ENCODE measurements at regions not wholly inside any gene's neighbourhood (a gene's known extent, or its start where the extent isn't known, plus 50 kb on each side); places are given as distances from the start of the nearest gene placed in this dataset.

- intact Hi-C loops (cut with DNase I) = no loop called here
- DNase-seq (ENCODE audit: low spot score) = no peak
These were observed 227.1 kb downstream of the VRK1 start for GRCh38 chr14:97024300-97024699.

DNA sequence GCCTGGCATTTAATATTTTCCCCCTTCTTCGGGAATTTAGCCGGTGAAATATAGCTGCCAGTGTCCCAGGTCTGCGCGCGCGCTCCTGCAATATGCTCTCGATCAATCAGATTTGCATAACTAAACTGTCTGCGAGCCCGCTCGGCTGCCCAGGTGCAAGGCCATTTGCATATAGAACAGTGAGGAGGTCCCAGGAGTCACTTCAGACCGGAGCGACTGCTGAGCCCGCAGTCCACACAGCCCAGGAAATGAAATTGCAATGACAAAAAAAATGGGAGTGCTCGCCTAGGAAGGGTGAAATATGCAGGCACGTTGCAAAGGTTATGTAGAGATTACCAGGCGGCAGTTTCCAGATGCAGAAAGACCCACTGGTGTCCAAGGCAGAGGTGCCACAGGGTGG lies 228.5 kb downstream of the VRK1 start:
- intact Hi-C loops (cut with DNase I) = no loop called here

DNA sequence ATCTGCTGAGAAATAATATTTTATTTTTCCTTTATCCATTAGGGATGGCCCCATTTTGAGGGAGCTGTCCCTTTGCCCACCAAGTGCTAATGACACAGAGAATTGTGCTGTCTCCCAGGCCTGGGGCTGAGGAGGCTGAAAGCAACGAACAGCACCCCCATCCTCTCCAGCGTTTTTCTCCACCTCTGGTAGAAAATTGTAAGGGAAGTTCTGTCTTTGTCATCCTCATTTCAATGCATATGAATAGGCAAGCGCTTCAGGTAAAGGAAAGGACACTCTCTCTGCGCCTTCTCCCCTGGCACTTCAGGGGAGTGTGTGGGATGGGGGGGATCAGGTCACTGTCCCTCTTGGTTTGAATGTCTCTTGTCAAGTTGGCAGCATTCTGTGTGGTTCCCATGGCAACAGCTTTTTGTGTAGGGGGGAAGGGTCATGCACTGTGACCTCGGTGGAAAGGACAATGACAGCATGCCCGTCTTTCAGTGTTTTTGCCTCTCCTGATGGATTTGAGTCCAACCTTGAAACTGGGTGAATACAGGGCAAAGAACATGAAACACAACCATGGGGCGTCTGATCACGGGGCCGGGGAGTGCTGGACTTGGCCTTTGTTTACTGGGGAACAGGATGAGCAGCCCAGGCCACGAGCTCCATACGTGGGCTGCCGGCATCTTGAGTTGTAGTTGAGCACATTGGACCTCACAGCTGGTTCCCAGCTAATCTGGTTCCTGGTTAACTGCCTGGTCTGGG lies 230.2 kb downstream of the VRK1 start:
- no peak for DNase-seq (ENCODE audit: low spot score)
- intact Hi-C loops (cut with DNase I) = no loop called here

More for the DNA sequence above, 228.5 kb downstream of the VRK1 start:
- no peak for DNase-seq (ENCODE audit: low spot score)

DNA sequence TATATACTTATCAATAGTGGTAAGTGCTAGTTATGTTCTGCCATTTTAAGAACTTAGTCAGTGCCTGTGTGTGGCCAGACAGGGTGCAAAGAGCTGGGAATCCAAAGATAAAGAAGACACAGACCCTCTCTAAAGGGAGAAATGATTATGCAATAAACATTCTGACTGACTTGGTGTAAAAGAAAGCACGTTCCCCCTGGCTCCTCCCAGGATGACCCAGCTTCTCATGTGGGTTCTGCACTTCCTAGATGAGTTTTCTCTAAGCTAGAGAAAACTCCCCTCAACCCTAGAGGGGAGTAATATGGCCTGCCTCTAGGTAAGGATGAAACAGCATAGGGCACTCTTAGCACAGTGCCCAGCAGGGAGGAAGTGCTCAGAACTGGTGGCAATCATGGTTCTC lies 231.2 kb downstream of the VRK1 start:
- intact Hi-C loops (cut with DNase I) = no loop called here
- no peak for DNase-seq (ENCODE audit: low spot score)

GRCh38 chr14:97029800-97030199 lies 232.6 kb downstream of the VRK1 start:
- intact Hi-C loops (cut with DNase I) = no loop called here
- DNase-seq (ENCODE audit: low spot score) = no peak

DNA sequence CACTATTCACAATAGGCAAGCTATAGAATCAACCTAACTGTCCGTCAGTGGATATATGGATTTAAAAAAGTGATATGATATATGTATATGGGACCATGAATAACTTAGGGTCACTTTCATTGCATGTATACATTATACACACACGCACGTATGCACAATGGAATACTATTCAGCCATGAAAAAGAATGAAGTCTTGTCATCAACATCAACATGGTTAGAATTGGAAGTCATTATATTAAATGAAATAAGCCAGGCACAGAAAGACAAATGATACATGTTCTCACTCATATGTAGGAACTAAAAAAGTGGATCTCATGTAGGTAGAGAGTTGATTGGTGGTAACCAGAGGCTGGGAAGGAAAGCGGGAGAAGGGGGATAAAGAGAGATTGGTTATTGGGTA lies 234.3 kb downstream of the VRK1 start:
- DNase-seq (ENCODE audit: low spot score) = no peak
- intact Hi-C loops (cut with DNase I) = no loop called here

- intact Hi-C loops (cut with DNase I) = no loop called here
- DNase-seq (ENCODE audit: low spot score) = no peak
These were observed 236.4 kb downstream of the VRK1 start for GRCh38 chr14:97033556-97034081.

GRCh38 chr14:97036086-97036852 lies 239.1 kb downstream of the VRK1 start:
- no peak for DNase-seq (ENCODE audit: low spot score)
- intact Hi-C loops (cut with DNase I) = no loop called here

- intact Hi-C loops (cut with DNase I) = no loop called here
- no peak for DNase-seq (ENCODE audit: low spot score)
These were observed 242.7 kb downstream of the VRK1 start for GRCh38 chr14:97039717-97040363.

DNA sequence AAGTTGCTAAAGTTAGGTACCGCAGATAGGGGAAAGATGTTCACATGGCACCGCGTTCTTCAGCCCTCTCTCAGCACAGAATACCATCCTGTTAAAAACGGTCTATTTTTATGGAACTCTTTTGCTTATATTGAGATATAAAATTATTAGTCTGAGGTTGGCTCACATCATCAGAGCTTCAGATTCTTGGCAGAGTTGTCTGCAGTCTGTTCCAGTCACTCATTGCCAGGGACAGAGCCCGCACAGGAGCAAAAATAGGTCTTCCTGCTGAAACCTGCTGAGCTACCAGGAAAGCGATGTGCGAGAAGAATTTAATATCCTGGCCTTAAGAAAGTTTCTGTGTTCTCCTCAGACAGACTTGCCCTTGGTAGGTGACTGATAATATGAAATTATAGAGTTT lies 249.8 kb downstream of the VRK1 start:
- intact Hi-C loops (cut with DNase I) = no loop called here
- no peak for DNase-seq (ENCODE audit: low spot score)

DNA sequence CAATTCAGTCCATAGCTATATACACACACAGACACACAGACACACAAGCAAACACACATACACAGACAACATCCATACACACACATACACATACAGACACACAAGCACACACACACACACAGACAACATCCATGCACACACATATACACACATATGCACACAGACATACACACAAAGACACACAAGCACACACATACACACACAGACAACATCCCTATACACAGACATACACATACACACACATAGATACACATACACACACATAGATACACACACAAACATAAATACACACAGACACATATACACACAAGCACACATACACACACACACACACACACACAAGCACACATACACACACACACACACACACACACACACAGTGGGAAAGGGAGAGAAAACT lies 254.8 kb downstream of the VRK1 start:
- intact Hi-C loops (cut with DNase I) = no loop called here
- no peak for DNase-seq (ENCODE audit: low spot score)

DNA sequence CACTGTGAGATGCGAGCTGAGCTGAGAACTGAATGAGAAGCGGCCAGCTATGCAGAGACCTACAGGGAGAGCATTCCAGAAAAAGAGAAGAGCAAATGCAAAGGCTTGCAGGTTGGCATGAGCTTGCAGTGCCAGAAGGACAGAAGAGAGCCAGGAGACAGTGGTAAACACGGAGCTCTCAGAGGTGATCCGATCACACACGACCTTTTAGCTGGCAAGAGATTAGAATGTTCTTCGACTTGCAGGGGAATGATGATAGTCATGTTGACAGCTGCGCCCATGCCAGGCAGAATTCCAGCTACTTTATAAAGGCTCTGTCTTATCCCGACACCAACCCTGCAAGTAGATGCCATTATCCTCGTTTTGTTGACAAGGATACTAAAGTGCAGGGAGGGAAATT lies 256.8 kb downstream of the VRK1 start:
- intact Hi-C loops (cut with DNase I) = no loop called here

GRCh38 chr14:97055355-97055754 lies 258.2 kb downstream of the VRK1 start:
- intact Hi-C loops (cut with DNase I) = no loop called here

More for the DNA sequence above, 256.8 kb downstream of the VRK1 start:
- DNase-seq (ENCODE audit: low spot score) = no peak

DNA sequence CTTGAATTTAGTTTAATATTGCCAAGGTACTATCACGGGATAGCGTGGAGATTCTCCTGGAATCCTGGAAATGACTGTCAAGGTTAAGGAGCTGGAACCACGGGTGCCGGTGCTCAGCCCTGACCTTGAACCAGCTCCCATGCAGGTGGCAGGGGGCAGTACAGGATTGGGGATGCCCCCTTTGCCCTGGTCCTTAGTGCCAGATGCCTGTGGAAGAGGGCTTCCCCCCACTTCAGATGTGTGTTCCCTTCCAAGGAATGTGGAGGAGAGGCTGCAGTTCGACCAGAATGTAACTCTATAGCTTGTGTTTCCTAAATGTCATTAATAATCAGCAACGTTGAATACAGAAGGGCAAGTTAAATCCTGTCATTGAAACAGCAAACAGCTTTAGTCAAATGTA lies 258.9 kb downstream of the VRK1 start:
- intact Hi-C loops (cut with DNase I) = no loop called here
- no peak for DNase-seq (ENCODE audit: low spot score)

More at GRCh38 chr14:97055355-97055754, 258.2 kb downstream of the VRK1 start:
- DNase-seq (ENCODE audit: low spot score) = no peak

DNA sequence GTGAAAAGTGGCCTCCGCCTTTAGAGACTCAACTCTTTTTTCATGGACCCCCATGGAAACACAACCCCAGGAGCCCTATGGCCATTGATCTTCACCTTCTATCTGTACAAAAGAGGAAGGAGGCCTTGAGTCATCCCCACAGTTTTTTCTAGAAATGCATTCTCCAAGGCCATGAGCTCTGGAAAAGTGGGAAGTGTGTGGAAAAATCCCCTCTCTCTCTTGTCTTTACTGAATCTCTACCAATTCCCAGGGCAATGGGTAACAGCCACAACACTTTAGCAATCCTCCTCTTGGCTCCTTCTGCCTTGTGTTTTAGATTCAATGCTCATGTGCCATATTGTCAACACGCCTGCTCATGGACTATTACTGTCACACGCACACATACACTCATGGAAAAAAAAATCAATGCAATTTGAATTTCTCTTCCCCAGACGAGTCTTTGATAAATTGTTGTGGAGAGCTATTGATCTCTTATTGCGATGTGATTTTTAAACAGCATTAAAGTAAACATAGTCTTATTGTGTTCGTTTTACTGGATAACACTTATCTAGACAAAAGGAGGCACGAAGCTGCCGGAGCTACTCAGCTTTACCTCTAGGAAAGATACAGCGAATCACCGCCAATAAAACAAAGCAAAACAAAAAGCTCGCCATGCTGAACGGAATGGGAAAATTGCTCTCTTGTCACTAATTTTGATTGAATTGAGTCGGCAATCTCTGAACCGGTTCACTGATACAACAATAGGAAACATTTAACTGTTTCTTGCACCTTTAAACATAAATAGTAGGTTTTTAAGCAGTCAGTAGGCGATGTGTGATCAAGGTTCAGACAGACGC lies 260.3 kb downstream of the VRK1 start:
- intact Hi-C loops (cut with DNase I) = no loop called here
- no peak for DNase-seq (ENCODE audit: low spot score)

GRCh38 chr14:97058074-97058467 lies 260.9 kb downstream of the VRK1 start:
- no peak for DNase-seq (ENCODE audit: low spot score)
- intact Hi-C loops (cut with DNase I) = no loop called here

- DNase-seq (ENCODE audit: low spot score) = no peak
- intact Hi-C loops (cut with DNase I) = no loop called here
These were observed 261.4 kb downstream of the VRK1 start for GRCh38 chr14:97058589-97058988.

DNA sequence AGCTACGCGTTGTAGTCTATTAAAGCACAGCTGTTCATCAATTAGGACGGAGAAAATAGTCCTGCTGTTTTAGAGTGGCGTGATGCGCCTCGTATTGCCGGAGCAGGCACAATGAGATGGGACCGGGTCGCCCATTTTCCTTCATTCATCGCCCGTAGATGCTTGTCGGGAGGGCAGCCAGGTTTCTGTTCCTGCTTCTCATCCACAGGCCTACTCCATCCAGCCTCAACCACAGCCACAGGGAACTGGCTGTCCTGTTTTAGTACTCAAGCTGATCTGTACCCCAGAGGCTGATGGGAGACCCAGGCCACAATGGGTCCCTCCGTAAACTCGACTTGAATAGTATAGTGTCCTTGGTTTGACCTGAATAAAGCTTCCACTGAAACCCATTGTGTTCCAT lies 264.0 kb downstream of the VRK1 start:
- intact Hi-C loops (cut with DNase I) = no loop called here
- DNase-seq (ENCODE audit: low spot score) = no peak

- intact Hi-C loops (cut with DNase I) = no loop called here
- DNase-seq (ENCODE audit: low spot score) = no peak
These were observed 264.5 kb downstream of the VRK1 start for GRCh38 chr14:97061714-97062113.
